Umbilical cord (tissue), 1 donor: ENCODE measurements at regions not wholly inside any gene's neighbourhood (a gene's known extent, or its start where the extent isn't known, plus 50 kb on each side); places are given as distances from the start of the nearest gene placed in this dataset.
"Not testable (repeated sequence)": the region's sequence is repeated elsewhere in the genome, so short reads cannot be mapped to it uniquely, and the experiment has no call there.

ENCODE experiments used
- DNase-seq: peaks from one replicate; pipeline ENCODE4 v3.0.0-alpha.2; 2015; ENCODE audit warnings: low spot score

GRCh38 chr4:18106620-18107019 lies 85.1 kb upstream of the LCORL start:
- no peak for DNase-seq

DNA sequence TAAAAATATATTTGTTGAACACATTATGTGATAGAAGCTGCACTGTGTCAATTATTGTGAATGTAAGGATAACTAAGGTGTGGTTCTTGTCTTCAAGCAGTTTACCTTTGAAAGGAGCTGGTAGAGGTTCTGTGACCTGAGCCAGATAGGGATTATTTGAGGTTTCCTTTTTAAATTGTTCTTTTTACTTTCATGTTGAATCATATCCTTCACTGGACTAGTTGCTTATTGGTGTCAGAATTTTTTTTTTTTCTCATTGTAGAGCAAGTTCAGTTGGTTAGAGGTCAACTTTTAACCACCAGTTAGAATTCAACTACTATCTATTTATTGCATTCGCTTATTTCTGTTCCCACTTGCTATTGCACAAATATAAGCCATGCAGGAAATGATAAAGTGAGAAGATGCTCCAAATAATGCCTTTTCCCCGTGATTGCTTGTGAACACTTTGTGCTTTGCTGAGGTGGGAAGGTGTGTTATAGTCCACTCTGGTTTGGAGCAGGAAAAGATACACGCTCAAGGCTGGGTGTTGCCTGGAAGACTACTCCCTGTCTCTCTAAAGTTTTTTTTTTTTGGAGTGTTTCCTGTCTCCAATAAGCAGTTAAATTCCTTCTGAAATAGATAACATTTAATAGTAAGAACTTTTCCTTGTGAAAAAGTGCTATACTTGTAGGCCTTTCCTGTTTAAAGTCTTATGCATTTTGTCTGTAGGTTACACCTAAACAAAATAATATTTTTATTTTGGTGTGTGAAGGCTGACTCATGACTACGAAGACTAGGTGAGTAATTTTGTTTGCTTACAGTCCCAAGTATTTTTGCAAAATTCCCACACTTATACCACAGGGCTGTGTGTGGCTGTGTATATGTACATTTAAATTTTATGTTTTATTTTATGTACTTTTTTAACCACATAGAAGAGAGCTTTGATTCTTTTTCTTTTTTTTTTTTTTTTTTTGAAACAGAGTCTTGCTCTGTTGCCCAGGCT lies 83.8 kb upstream of the LCORL start:
- no peak for DNase-seq

- DNase-seq = peak; percentile 64
These were observed 82.5 kb upstream of the LCORL start for GRCh38 chr4:18103876-18104605.

DNA sequence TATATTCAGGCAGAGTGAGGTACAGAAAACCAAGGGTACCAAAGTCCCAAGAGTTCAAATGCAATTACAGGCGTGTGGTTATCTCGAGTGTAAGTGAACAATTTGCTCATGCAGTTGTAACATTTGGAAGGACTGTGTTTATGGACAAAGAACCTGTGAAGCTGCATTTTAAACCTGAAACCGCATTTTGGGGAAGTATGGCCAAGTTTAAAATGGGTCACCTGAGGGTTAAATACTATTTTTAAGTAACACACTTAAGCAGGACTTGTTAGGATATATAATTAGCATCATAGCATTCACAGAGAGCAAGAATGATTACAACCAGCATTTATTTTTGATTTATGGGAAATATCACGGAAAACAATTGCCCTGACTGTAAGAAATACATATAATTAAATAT lies 79.1 kb upstream of the LCORL start:
- DNase-seq = no peak

DNA sequence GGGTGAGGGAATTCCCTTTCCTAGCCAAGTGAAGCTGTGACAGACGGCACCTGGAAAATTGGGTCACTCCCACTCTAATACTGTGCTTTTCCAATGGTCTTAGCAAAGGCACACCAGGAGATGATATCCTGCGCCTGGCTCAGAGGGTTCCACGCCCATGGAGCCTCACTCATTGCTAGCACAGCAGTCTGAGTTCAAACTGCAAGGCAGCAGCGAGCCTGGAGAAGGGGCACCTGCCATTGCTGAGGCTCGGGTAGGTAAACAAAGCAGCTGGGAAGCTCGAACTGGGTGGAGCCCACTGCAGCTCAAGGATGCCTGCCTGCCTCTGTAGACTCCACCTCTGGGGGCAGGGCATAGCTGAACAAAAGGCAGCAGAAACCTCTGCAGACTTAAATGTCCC lies 68.9 kb upstream of the LCORL start:
- not testable (repeated sequence) for DNase-seq

- DNase-seq = peak; percentile 77
These were observed 60.7 kb upstream of the LCORL start for GRCh38 chr4:18082236-18082635.

DNA sequence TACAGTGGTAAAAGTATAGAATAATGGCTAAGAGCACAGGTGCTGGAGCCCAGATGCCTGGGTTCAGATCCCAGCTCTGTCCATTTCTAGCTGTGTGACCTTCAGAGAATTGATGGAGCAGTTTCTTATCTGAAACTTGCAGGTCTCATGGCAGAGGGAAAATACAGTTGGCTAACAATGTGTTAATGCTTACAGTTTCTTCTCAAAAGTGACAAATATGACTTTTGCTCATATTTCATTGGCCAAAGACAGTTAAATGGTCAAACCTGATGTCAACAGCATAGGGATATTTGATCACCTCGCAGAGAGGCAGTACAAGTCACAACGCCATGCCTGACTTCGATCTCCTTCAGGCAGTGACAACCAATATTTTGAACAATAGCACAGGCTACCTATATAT lies 60.2 kb upstream of the LCORL start:
- no peak for DNase-seq

DNA sequence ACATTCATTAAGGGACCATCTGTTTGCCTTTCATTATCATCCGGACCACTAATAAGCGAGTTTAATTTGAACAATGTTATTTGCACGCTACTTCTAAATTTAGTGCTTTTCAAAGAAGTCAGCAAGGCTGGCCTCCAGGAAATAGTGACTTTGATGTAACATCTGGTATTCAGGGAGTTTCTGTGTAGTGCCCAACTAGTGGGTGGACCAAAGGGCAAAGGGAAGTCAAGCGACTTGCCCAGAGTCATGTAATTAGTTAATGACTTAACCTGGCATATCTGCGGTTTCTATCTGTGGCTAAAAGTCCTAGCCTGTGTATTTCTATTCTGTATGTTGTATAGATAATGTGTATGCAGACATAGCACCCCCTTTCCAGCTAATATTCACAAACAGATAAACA lies 56.3 kb upstream of the LCORL start:
- DNase-seq = no peak

- no peak for DNase-seq
These were observed 54.4 kb upstream of the LCORL start for GRCh38 chr4:18075823-18076433.

- no peak for DNase-seq
These were observed 50.3 kb upstream of the LCORL start for GRCh38 chr4:18071894-18072293.
